Keratinocyte (primary cell): ENCODE measurements at regions not wholly inside any gene's neighbourhood (a gene's known extent, or its start where the extent isn't known, plus 50 kb on each side); places are given as distances from the start of the nearest gene placed in this dataset.

Source experiments
- EZH2 ChIP-seq: IDR thresholded peaks from one replicate; pipeline ENCODE4 v1.6.1; 2012; ENCODE audit warnings: inconsistent platforms, mild to moderate bottlenecking, low read length, moderate library complexity
- TF ChIP-seq, protein P1 (sequence below), 3 experiments: IDR thresholded peaks in 1 of 3; conservative IDR thresholded peaks in 1 of 3; optimal IDR thresholded peaks in 1 of 3; 2 replicates in 2 of 3; 3 replicates in 1 of 3; pipeline versions ENCODE3 to v1.5.1; 2011; ENCODE audit warnings: low read length in 3 of 3, mild to moderate bottlenecking in 3 of 3, moderate library complexity in 2 of 3, control low read depth in 1 of 3, inconsistent platforms in 1 of 3; ENCODE audit not compliant: insufficient read depth in 2 of 3; ENCODE audit errors: extremely low read depth in 1 of 3

- TF ChIP-seq, protein P1, sequence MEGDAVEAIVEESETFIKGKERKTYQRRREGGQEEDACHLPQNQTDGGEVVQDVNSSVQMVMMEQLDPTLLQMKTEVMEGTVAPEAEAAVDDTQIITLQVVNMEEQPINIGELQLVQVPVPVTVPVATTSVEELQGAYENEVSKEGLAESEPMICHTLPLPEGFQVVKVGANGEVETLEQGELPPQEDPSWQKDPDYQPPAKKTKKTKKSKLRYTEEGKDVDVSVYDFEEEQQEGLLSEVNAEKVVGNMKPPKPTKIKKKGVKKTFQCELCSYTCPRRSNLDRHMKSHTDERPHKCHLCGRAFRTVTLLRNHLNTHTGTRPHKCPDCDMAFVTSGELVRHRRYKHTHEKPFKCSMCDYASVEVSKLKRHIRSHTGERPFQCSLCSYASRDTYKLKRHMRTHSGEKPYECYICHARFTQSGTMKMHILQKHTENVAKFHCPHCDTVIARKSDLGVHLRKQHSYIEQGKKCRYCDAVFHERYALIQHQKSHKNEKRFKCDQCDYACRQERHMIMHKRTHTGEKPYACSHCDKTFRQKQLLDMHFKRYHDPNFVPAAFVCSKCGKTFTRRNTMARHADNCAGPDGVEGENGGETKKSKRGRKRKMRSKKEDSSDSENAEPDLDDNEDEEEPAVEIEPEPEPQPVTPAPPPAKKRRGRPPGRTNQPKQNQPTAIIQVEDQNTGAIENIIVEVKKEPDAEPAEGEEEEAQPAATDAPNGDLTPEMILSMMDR (optimal IDR thresholded peaks at IDR 0.05 in 1 of 3, IDR thresholded peaks at IDR 0.05 in 1 of 3, conservative IDR thresholded peaks at IDR 0.05 in 1 of 3; ENCODE audit: extremely low read depth in 1 of 3, insufficient read depth in 2 of 3, low read length in 3 of 3), result no peak
- no peak for TF ChIP-seq EZH2
Observed at GRCh38 chr3:115415246-115415996, 207.9 kb upstream of the GAP43 start.
